ENCODE measurements at regions not wholly inside any gene's neighbourhood (a gene's known extent, or its start where the extent isn't known, plus 50 kb on each side); places are given as distances from the start of the nearest gene placed in this dataset.

GRCh38 chr3:69438476-69438875, 52.6 kb upstream of the FRMD4B start:
- Histone ChIP-seq H3K9me3 (no peaks in the 10 kb centered on the region), H3K27ac (no peak overlapping the region), H3K36me3 (no peaks in the 10 kb centered on the region), H3K4me3 (no peak overlapping the region), H3K27me3 (replicated peaks; ENCODE audit: insufficient read depth) (no peaks in the 10 kb centered on the region), H3K4me1 (replicated peaks) (no peaks in the 10 kb centered on the region)
- 97% methylated on average over 1 of the region's 1 CpG for WGBS
- intact Hi-C loops (cut with DNase I): loop anchor here (5.0 kb wide), 1 partner anchor 234 kb away; no protein-coding TSS in a partner anchor
- TF ChIP-seq POLR2A (IDR thresholded peaks at IDR 0.05) (no peak), CTCF (IDR thresholded peaks at IDR 0.05) (no peak), POLR2AphosphoS5 (IDR thresholded peaks at IDR 0.05) (no peak)
- DNase-seq (ENCODE audit: low spot score): no peak

GRCh38 chr3:69435274-69436265, 49.7 kb upstream of the FRMD4B start:
- no peaks in the 10 kb centered on the region for H3K27me3 ChIP-seq (replicated peaks; ENCODE audit: insufficient read depth)
- H3K4me3 ChIP-seq: no peak overlapping the region
- no peak for TF ChIP-seq POLR2AphosphoS5 (IDR thresholded peaks at IDR 0.05)
- TF ChIP-seq POLR2A (IDR thresholded peaks at IDR 0.05): no peak
- TF ChIP-seq CTCF (IDR thresholded peaks at IDR 0.05): no peak
- no peaks in the 10 kb centered on the region for H3K36me3 ChIP-seq
- H3K4me1 ChIP-seq (replicated peaks): no peaks in the 10 kb centered on the region
- 80% methylated on average over 2 of the region's 2 CpGs for WGBS
- no peaks in the 10 kb centered on the region for H3K9me3 ChIP-seq
- H3K27ac ChIP-seq: no peak overlapping the region
- DNase-seq (ENCODE audit: low spot score): no peak
- intact Hi-C loops (cut with DNase I): loop anchor here (5.0 kb wide), 1 partner anchor 237 kb away; no protein-coding TSS in a partner anchor
